Endothelial cell of umbilical vein (primary cell): ENCODE measurements at regions not wholly inside any gene's neighbourhood (a gene's known extent, or its start where the extent isn't known, plus 50 kb on each side); places are given as distances from the start of the nearest gene placed in this dataset.

Experiments used
- BruUV-seq: library from RNA; stranded (reverse); fragments of 400-500 nt; replicated peaks from 2 replicates; lab custom pipeline; 2021; lab: Mats Ljungman, UMichigan
- CTCF ChIA-PET: fragments of 300-600, 350-600 bp; sonication (Branson Sonifier 250); formaldehyde crosslinking; loops from one replicate; lab custom pipeline; 2021; ENCODE audit warnings: antibody characterized with exemption, inconsistent platforms; lab: Charles Lee
- POLR2A ChIA-PET: fragments of 300-600, 350-600 bp; sonication (Branson Sonifier 250); formaldehyde crosslinking; loops from one replicate; lab custom pipeline; 2021; ENCODE audit warnings: antibody characterized with exemption, inconsistent platforms; lab: Charles Lee
- DNase-seq: peaks from one replicate; pipeline ENCODE4 v3.0.0-alpha.2; 2011; ENCODE audit warnings: low read depth, low spot score
- FAIRE-seq: peaks from 2 replicates; lab custom pipeline; 2011; peaks lifted over from hg19 to GRCh38; lab: Jason Lieb, UNC
- H2AFZ ChIP-seq: 2 replicates; pipeline ENCODE4 v1.6.0; 2012; ENCODE audit warnings: low read depth, low read length, control low read depth, inconsistent platforms
- H3K27ac ChIP-seq: 2 replicates; pipeline ENCODE4 v1.5.1; 2011; ENCODE audit warnings: low read depth, mild to moderate bottlenecking, control low read depth, low read length, moderate library complexity; ENCODE audit not compliant: insufficient read depth
- H3K27me3 ChIP-seq, 2 experiments: 2 replicates each; pipeline versions ENCODE4 v1.6.0 to v1.6.1; 2011; ENCODE audit warnings: low read length in 2 of 2, mixed read lengths in 1 of 2; ENCODE audit not compliant: control insufficient read depth in 2 of 2, insufficient read depth in 2 of 2
- H3K36me3 ChIP-seq, 2 experiments: 2 replicates in 1 of 2; 3 replicates in 1 of 2; pipeline ENCODE4 v1.5.1; 2011; ENCODE audit warnings: low read length in 2 of 2, mild to moderate bottlenecking in 1 of 2, moderate library complexity in 1 of 2; ENCODE audit not compliant: control insufficient read depth in 2 of 2, insufficient read depth in 2 of 2; ENCODE audit errors: extremely low read depth in 1 of 2
- H3K4me1 ChIP-seq: 3 replicates; pipeline ENCODE4 v1.5.1; 2011; ENCODE audit warnings: mild to moderate bottlenecking, low read length; ENCODE audit not compliant: control insufficient read depth, insufficient read depth; ENCODE audit errors: extremely low read depth
- H3K4me2 ChIP-seq: 2 replicates; pipeline ENCODE4 v1.6.1; 2011; ENCODE audit warnings: low read length, control low read depth, mixed read lengths; ENCODE audit not compliant: insufficient read depth
- H3K4me3 ChIP-seq, 3 experiments: fragments of 200-600 bp in 1 of 3; sonication (generic), shearing (Covaris generic) in 1 of 3; replicated peaks in 1 of 3; 2 replicates each; pipeline ENCODE4 v1.5.1; 2011 to 2016; ENCODE audit warnings: control low read depth in 3 of 3, low read length in 3 of 3, mild to moderate bottlenecking in 2 of 3, inconsistent platforms in 1 of 3, low read depth in 1 of 3, moderate library complexity in 1 of 3; ENCODE audit not compliant: insufficient read depth in 1 of 3
- H3K79me2 ChIP-seq: 2 replicates; pipeline ENCODE4 v1.6.0; 2012; ENCODE audit warnings: low read length, inconsistent platforms; ENCODE audit not compliant: control insufficient read depth, insufficient read depth
- H3K9ac ChIP-seq: replicated peaks from 2 replicates; pipeline ENCODE3; 2011; ENCODE audit warnings: low read length, control low read depth; ENCODE audit not compliant: insufficient read depth; ENCODE audit errors: extremely low read depth
- H3K9me1 ChIP-seq: replicated peaks from 3 replicates; pipeline ENCODE4 v1.6.0; 2011; ENCODE audit warnings: mild to moderate bottlenecking, low read length; ENCODE audit not compliant: control insufficient read depth, insufficient read depth; ENCODE audit errors: extremely low read depth
- H3K9me3 ChIP-seq: replicated peaks from 2 replicates; pipeline ENCODE4 v1.5.1; 2012; ENCODE audit warnings: low read length, inconsistent platforms; ENCODE audit not compliant: control insufficient read depth, insufficient read depth
- H4K20me1 ChIP-seq: replicated peaks from 2 replicates; pipeline ENCODE3; 2011; ENCODE audit warnings: mild to moderate bottlenecking, low read length; ENCODE audit not compliant: control insufficient read depth, insufficient read depth; ENCODE audit errors: extremely low read depth
- CTCF ChIP-seq, 2 donors: IDR thresholded peaks; 1 replicate in 1 of 2; 2 replicates in 1 of 2; pipeline ENCODE4 v1.5.1; 2011; ENCODE audit warnings: low read length in 2 of 2, mild to moderate bottlenecking in 2 of 2, moderate library complexity in 2 of 2, control low read depth in 1 of 2, inconsistent platforms in 1 of 2, low read depth in 1 of 2; ENCODE audit not compliant: insufficient read depth in 1 of 2; ENCODE audit errors: extremely low read depth in 1 of 2
- EZH2 ChIP-seq: IDR thresholded peaks from 2 replicates; pipeline ENCODE4 v1.6.1; 2012; ENCODE audit warnings: borderline replicate concordance, low read depth, mild to moderate bottlenecking, moderate library complexity, low read length, inconsistent platforms; ENCODE audit not compliant: severe bottlenecking
- FOS ChIP-seq: IDR thresholded peaks from 2 replicates; pipeline ENCODE4 v1.6.1; 2011; ENCODE audit warnings: mild to moderate bottlenecking, low read length, moderate library complexity, borderline replicate concordance; ENCODE audit not compliant: insufficient read depth
- GATA2 ChIP-seq: IDR thresholded peaks from 2 replicates; pipeline ENCODE4 v1.7.0; 2011; ENCODE audit warnings: low read depth, mild to moderate bottlenecking, moderate library complexity, mixed read lengths, low read length; ENCODE audit not compliant: insufficient read length, insufficient read depth
- JUN ChIP-seq: IDR thresholded peaks from 2 replicates; pipeline ENCODE4 v1.6.1; 2011; ENCODE audit warnings: borderline replicate concordance, low read depth; ENCODE audit not compliant: insufficient read length, insufficient read depth
- MYC ChIP-seq: IDR thresholded peaks from one replicate; pipeline ENCODE4 v1.6.1; 2011; ENCODE audit warnings: mild to moderate bottlenecking, low read depth, low read length
- POLR2A ChIP-seq: IDR thresholded peaks from 2 replicates; pipeline ENCODE4 v1.6.1; 2012; ENCODE audit warnings: low read depth, mild to moderate bottlenecking, control low read depth, low read length
- POLR2AphosphoS5 ChIP-seq: IDR thresholded peaks from 2 replicates; pipeline ENCODE4 v1.6.1; 2012; ENCODE audit warnings: low read depth, mild to moderate bottlenecking, control low read depth, low read length, moderate library complexity; ENCODE audit not compliant: insufficient read depth
- dilution Hi-C: fragments of 300-500 bp; cut with MboI; formaldehyde crosslinking; loops from one replicate; pipeline ENCODE4 v1.15.0; 2019; ENCODE audit warnings: low sequenced_read_pairs; ENCODE audit not compliant: extremely low pct_ligation_motif_present
- intact Hi-C: fragments of 100-400 bp; cut with micrococcal nuclease; formaldehyde crosslinking; loops from one replicate; pipeline ENCODE4 v1.10.0; 2022
- TF ChIP-seq, protein P1 (sequence below): IDR thresholded peaks from 2 replicates; pipeline ENCODE4 v1.6.1; 2011; ENCODE audit not compliant: insufficient read depth, insufficient read length

DNA sequence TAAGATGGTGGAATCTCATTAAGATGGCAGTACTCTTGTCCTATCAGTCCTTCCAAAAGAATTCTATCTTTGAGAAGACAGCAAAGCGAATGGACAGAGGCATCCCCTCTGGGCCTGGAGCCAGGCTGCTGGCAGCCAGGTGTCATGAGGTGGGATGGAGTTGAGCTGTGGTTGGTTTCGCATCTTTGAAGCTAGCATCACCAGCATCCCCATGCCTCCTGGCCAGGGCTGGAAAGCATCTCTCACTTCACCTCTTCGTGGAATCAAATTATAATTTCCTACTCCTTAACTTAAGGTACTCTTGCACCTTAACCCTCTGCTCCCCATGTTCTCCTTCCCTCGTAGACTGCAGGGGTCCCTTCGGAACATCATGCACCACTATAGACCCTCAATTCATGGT, 248.3 kb downstream of the GADD45G start:
- CTCF ChIA-PET: no interaction called here
- intact Hi-C loops (no loop called here), dilution Hi-C loops (no loop called here)

More for the DNA sequence above, 248.3 kb downstream of the GADD45G start:
- Histone ChIP-seq H3K9me3 (no peaks in the 10 kb centered on the region), H3K27me3 (no peaks in the 10 kb centered on the region), H3K36me3 (no peaks in the 10 kb centered on the region), H2AFZ (no peak overlapping the region), H3K9ac (no peak overlapping the region), H3K9me1 (no peaks in the 10 kb centered on the region), H3K4me1 (no peaks in the 10 kb centered on the region), H3K4me2 (no peak overlapping the region), H3K4me3 (no peak overlapping the region), H3K79me2 (no peaks in the 10 kb centered on the region), H3K27ac (no peak overlapping the region), H4K20me1 (no peaks in the 10 kb centered on the region)
- DNase-seq: no peak
- POLR2A ChIA-PET: no interaction called here
- BruUV-seq: no TSS peak
- no peak for FAIRE-seq
- TF ChIP-seq EZH2: no peak
- no peak for TF ChIP-seq CTCF (IDR thresholded peaks at IDR 0.05; ENCODE audit: extremely low read depth in 1 of 2, insufficient read depth in 1 of 2, low read depth in 1 of 2, low read length in 2 of 2)
- no peak for TF ChIP-seq POLR2AphosphoS5
- TF ChIP-seq GATA2: no peak
- TF ChIP-seq FOS: no peak
- TF ChIP-seq, protein P1, sequence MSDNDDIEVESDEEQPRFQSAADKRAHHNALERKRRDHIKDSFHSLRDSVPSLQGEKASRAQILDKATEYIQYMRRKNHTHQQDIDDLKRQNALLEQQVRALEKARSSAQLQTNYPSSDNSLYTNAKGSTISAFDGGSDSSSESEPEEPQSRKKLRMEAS: no peak
- TF ChIP-seq POLR2A: no peak
- no peak for TF ChIP-seq JUN
- TF ChIP-seq MYC: no peak
